HFF-Myc (cell line): ENCODE measurements at regions not wholly inside any gene's neighbourhood (a gene's known extent, or its start where the extent isn't known, plus 50 kb on each side); places are given as distances from the start of the nearest gene placed in this dataset.

Source experiments
- DNase-seq: peaks from one replicate; pipeline ENCODE4 v3.0.0-alpha.2; 2011; ENCODE audit warnings: low read depth; ENCODE audit errors: extremely low read depth
- H3K4me3 ChIP-seq: replicated peaks from 2 replicates; pipeline ENCODE4 v1.5.1; 2011; ENCODE audit warnings: low read depth, mild to moderate bottlenecking, control low read depth, low read length
- CTCF ChIP-seq: IDR thresholded peaks from 2 replicates; pipeline ENCODE4 v1.5.1; 2012; ENCODE audit warnings: mild to moderate bottlenecking, low read depth, low read length, control low read depth; ENCODE audit errors: missing control alignments

GRCh38 chr6:15137086-15137485, 108.8 kb upstream of the JARID2 start:
- no peak for TF ChIP-seq CTCF
- no peak for DNase-seq
- no peak overlapping the region for H3K4me3 ChIP-seq

GRCh38 chr6:15143086-15143485, 102.8 kb upstream of the JARID2 start:
- no peak for TF ChIP-seq CTCF
- no peak for DNase-seq
- H3K4me3 ChIP-seq, result no peak overlapping the region

- H3K4me3 ChIP-seq, result no peak overlapping the region
- no peak for DNase-seq
- TF ChIP-seq CTCF, result no peak
These were observed 102.3 kb upstream of the JARID2 start for GRCh38 chr6:15143540-15143939.

GRCh38 chr6:15145821-15146220, 100.0 kb upstream of the JARID2 start:
- no peak for DNase-seq
- TF ChIP-seq CTCF, result no peak

GRCh38 chr6:15147827-15148226, 98.0 kb upstream of the JARID2 start:
- no peak for DNase-seq
- no peak for TF ChIP-seq CTCF

More at GRCh38 chr6:15145821-15146220, 100.0 kb upstream of the JARID2 start:
- no peak overlapping the region for H3K4me3 ChIP-seq

GRCh38 chr6:15148356-15148946, 97.4 kb upstream of the JARID2 start:
- H3K4me3 ChIP-seq, result no peak overlapping the region
- no peak for TF ChIP-seq CTCF
- peak; percentile 85 for DNase-seq

More at GRCh38 chr6:15147827-15148226, 98.0 kb upstream of the JARID2 start:
- H3K4me3 ChIP-seq, result no peak overlapping the region

- no peak overlapping the region for H3K4me3 ChIP-seq
- TF ChIP-seq CTCF, result no peak
- no peak for DNase-seq
These were observed 95.7 kb upstream of the JARID2 start for GRCh38 chr6:15150207-15150606.
